ENCODE measurements at regions not wholly inside any gene's neighbourhood (a gene's known extent, or its start where the extent isn't known, plus 50 kb on each side); places are given as distances from the start of the nearest gene placed in this dataset.

DNA sequence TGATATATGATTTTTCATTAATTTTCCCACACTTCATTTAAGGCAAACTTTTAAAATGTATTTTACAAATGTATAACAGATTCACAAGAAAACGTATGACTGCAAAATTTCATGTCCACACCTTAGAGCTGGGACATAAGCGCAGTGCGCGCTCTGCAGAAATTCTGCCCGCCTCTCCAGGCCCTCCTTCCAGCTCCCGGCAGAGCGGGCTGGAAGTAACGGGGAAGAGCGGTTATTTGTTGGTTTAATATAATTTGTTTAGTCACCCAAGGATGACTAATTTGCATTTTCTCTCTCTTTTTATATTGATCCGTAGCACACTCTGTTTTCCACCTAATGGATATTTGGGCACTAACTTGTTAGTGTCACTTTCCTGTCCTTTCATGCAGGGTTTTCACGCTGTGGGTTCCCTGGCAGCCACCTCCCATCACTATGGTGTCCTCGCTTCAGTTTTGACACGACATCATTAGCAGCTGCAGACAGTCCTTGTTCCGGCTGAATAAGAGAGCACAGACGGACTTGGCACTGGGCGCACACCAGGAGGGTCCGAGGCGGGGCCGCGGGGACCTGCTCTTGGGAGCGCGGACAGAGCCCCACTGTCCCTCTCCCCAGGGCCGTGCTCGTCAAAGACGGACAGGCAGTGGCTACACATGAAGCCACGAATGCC lies 129.2 kb upstream of the SEC61G start:
- no peaks in the 10 kb centered on the region for H4K20me1 ChIP-seq (ENCODE audit: insufficient read depth, low read length)
- H2BK120ac ChIP-seq (ENCODE audit: low read depth, low read length), result peak overlapping the region; percentile 50; the same call in 1 of the 2 replicates
- in situ Hi-C loops (cut with MboI; ENCODE audit: low sequenced_read_pairs) (no loop called here), intact Hi-C loops (cut with micrococcal nuclease) (no loop called here), dilution Hi-C loops (cut with HindIII; ENCODE audit: low sequenced_read_pairs, unreplicated experiment) (no loop called here)
- H3K4ac ChIP-seq (ENCODE audit: low read depth, low read length), result 0 out of 2 replicates have a peak overlapping the region, but pooled peaks have one; percentile 2
- H2BK5ac ChIP-seq (ENCODE audit: low read depth, low read length, poor library complexity, severe bottlenecking), result no peak overlapping the region
- 0 out of 2 replicates have a peak, but pooled peaks cover 5% of the 10 kb centered on the region for H3K9me1 ChIP-seq (ENCODE audit: insufficient read depth, low read length)
- TF ChIP-seq CEBPB (IDR thresholded peaks at IDR 0.05; ENCODE audit: low read depth, low read length) (no peak), MAFK (IDR thresholded peaks at IDR 0.05; ENCODE audit: low read depth, low read length) (no peak), NFE2L2 (IDR thresholded peaks at IDR 0.05; ENCODE audit: low read depth, low read length) (no peak), RFX5 (IDR thresholded peaks at IDR 0.05; ENCODE audit: low read depth, low read length) (no peak), SMC3 (IDR thresholded peaks at IDR 0.05; ENCODE audit: low read depth, low read length) (no peak), MAZ (IDR thresholded peaks at IDR 0.05; ENCODE audit: borderline replicate concordance, low read depth, low read length) (no peak), RAD21 (IDR thresholded peaks at IDR 0.05; ENCODE audit: low read length) (no peak), POLR2A (IDR thresholded peaks at IDR 0.05; ENCODE audit: low read depth, low read length) (no peak), RCOR1 (IDR thresholded peaks at IDR 0.05; ENCODE audit: insufficient replicate concordance, low read length) (no peak)
- TF ChIP-seq, protein P1, sequence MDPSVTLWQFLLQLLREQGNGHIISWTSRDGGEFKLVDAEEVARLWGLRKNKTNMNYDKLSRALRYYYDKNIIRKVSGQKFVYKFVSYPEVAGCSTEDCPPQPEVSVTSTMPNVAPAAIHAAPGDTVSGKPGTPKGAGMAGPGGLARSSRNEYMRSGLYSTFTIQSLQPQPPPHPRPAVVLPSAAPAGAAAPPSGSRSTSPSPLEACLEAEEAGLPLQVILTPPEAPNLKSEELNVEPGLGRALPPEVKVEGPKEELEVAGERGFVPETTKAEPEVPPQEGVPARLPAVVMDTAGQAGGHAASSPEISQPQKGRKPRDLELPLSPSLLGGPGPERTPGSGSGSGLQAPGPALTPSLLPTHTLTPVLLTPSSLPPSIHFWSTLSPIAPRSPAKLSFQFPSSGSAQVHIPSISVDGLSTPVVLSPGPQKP (IDR thresholded peaks at IDR 0.05; ENCODE audit: borderline replicate concordance, low read depth, low read length), result no peak
- TF ChIP-seq, protein P2, sequence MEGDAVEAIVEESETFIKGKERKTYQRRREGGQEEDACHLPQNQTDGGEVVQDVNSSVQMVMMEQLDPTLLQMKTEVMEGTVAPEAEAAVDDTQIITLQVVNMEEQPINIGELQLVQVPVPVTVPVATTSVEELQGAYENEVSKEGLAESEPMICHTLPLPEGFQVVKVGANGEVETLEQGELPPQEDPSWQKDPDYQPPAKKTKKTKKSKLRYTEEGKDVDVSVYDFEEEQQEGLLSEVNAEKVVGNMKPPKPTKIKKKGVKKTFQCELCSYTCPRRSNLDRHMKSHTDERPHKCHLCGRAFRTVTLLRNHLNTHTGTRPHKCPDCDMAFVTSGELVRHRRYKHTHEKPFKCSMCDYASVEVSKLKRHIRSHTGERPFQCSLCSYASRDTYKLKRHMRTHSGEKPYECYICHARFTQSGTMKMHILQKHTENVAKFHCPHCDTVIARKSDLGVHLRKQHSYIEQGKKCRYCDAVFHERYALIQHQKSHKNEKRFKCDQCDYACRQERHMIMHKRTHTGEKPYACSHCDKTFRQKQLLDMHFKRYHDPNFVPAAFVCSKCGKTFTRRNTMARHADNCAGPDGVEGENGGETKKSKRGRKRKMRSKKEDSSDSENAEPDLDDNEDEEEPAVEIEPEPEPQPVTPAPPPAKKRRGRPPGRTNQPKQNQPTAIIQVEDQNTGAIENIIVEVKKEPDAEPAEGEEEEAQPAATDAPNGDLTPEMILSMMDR (conservative IDR thresholded peaks at IDR 0.05; ENCODE audit: low read depth, low read length), result no peak
- peak overlapping the region in 1 of 2 experiments; percentile 24; a peak in 1 of 4 replicates for H4K8ac ChIP-seq (ENCODE audit: low read depth in 2 of 2, low read length in 2 of 2)
- no peak for DNase-seq
- H3K9me3 ChIP-seq (ENCODE audit: control insufficient read depth, insufficient read depth, low read length), result no peaks in the 10 kb centered on the region
- H3K27ac ChIP-seq (ENCODE audit: insufficient read depth, low read length), result no peak overlapping the region
- H3K27me3 ChIP-seq (ENCODE audit: control insufficient read depth, insufficient read depth, low read length), result no peaks in the 10 kb centered on the region
- H4K5ac ChIP-seq (ENCODE audit: low read depth, low read length), result peak overlapping the region; percentile 21; the same call in 1 of the 2 replicates
- H3K23ac ChIP-seq (ENCODE audit: low read depth, low read length), result peak overlapping the region; percentile 38; the same call in 1 of the 2 replicates
- peak overlapping the region; percentile 9; the same call in 1 of the 2 replicates for H4K91ac ChIP-seq (ENCODE audit: insufficient read depth, low read depth, low read length)
- 24% methylated on average over 8 of the region's 26 CpGs; no CpG with 5 or more reads in 1 of the 2 experiments for WGBS, 2 experiments (ENCODE audit: extremely low coverage in 2 of 2, insufficient read length in 1 of 2)
- no peak overlapping the region for H3K56ac ChIP-seq (ENCODE audit: extremely low read depth, insufficient read depth, low read length)
- ChIA-PET POLR2A (ENCODE audit: unreplicated experiment) (interaction anchor here (0.6 kb wide), 1 partner anchor 1232 kb away, joined by 3 read pairs; no protein-coding TSS in a partner anchor), CTCF (interaction anchor here (1.0 kb wide), 1 partner anchor 300 kb away, joined by 3 read pairs; no protein-coding TSS in a partner anchor)
- H3K4me2 ChIP-seq (ENCODE audit: low read depth, low read length), result peak overlapping the region; percentile 72
- ATAC-seq (ENCODE audit: low read depth), result peak; percentile 24; the same call in 1 of the 2 replicates
- peak overlapping the region; percentile 6 for H3K4me3 ChIP-seq (ENCODE audit: insufficient read depth, low read depth, low read length)
- H3K18ac ChIP-seq (ENCODE audit: low read depth, low read length), result no peak overlapping the region
- no peak overlapping the region for H3K14ac ChIP-seq (replicated peaks; ENCODE audit: low read depth, low read length)
- no TSS peak for BruUV-seq (replicated peaks)
- peak overlapping the region; percentile 29; the same call in 1 of the 2 replicates for H2BK20ac ChIP-seq (ENCODE audit: low read depth, low read length)
- H3K9ac ChIP-seq (ENCODE audit: low read depth, low read length), result no peak overlapping the region
- peaks cover 8% of the 10 kb centered on the region; the same call in 1 of the 2 replicates for H3K4me1 ChIP-seq (ENCODE audit: control insufficient read depth, insufficient read depth, low read length)
- peak overlapping the region; percentile 32; the same call in 1 of the 2 replicates for H2AK5ac ChIP-seq (ENCODE audit: low read depth, low read length)
- peak overlapping the region; percentile 83 for H2AFZ ChIP-seq (replicated peaks; ENCODE audit: low read length, poor library complexity)
- H3K36me3 ChIP-seq (ENCODE audit: control insufficient read depth, insufficient read depth, low read length), result no peaks in the 10 kb centered on the region
- H3K79me1 ChIP-seq (ENCODE audit: low read depth in 1 of 2, low read length in 2 of 2), result no peaks in the 10 kb centered on the region
- peak overlapping the region; percentile 17; the same call in 1 of the 3 replicates for H2BK15ac ChIP-seq (ENCODE audit: low read depth, low read length)
- peak overlapping the region; percentile 89 for H2AK9ac ChIP-seq (replicated peaks; ENCODE audit: low read depth, low read length, poor library complexity)

Data from IMR-90 (cell line).